HepG2 (cell line): ENCODE measurements at regions not wholly inside any gene's neighbourhood (a gene's known extent, or its start where the extent isn't known, plus 50 kb on each side); places are given as distances from the start of the nearest gene placed in this dataset.

Source experiments
- ATAC-seq: fragments of 200-7000 bp; cut with Tn5 transposase; 3 replicates; pipeline ENCODE4 v1.9.1; 2020; ENCODE audit warnings: mild to moderate bottlenecking, moderate library complexity
- BruUV-seq: library from RNA; stranded (reverse); fragments of 400-500 nt; replicated peaks from 2 replicates; lab custom pipeline; 2021; lab: Mats Ljungman, UMichigan
- CTCF ChIA-PET: fragments of 300-600 bp; formaldehyde crosslinking; extraction: SDS; loops from one replicate; lab custom pipeline; 2021; ENCODE audit warnings: low total read pairs, inconsistent platforms, low intra/inter-chr PET ratio; lab: Yijun Ruan, JAX
- POLR2A ChIA-PET: fragments of 350-600 bp; sonication (Branson Sonifier 250); formaldehyde crosslinking; loops from one replicate; lab custom pipeline; 2020; ENCODE audit warnings: antibody characterized with exemption, inconsistent platforms; lab: Yijun Ruan, JAX
- DNase-seq: peaks from one replicate; pipeline ENCODE4 v3.0.0-alpha.2; 2015; ENCODE audit warnings: low spot score
- FAIRE-seq: peaks from 3 replicates; lab custom pipeline; 2011; peaks lifted over from hg19 to GRCh38; lab: Jason Lieb, UNC
- H2AFZ ChIP-seq: one replicate; pipeline ENCODE4 v1.6.1; 2011; ENCODE audit warnings: low read length, inconsistent platforms
- H3K27ac ChIP-seq: fragments of 300-600 bp; 3 replicates; pipeline ENCODE4 v1.8.0; 2011; ENCODE audit warnings: mixed run types, mild to moderate bottlenecking, mixed read lengths, low read length, inconsistent platforms; ENCODE audit not compliant: insufficient read depth; ENCODE audit errors: extremely low read length
- H3K27me3 ChIP-seq, 2 experiments: fragments of 200-600 bp in 1 of 2; 2 replicates in 1 of 2; 3 replicates in 1 of 2; pipeline versions ENCODE4 v1.6.0 to v1.8.0; 2011; ENCODE audit warnings: low read length in 2 of 2, mild to moderate bottlenecking in 2 of 2, moderate library complexity in 2 of 2, inconsistent platforms in 1 of 2; ENCODE audit not compliant: insufficient read depth in 2 of 2, control insufficient read depth in 1 of 2
- H3K36me3 ChIP-seq, 2 experiments: fragments of 200-600 bp in 1 of 2; replicated peaks in 1 of 2; 2 replicates in 1 of 2; 3 replicates in 1 of 2; pipeline versions ENCODE4 v1.5.1 to v1.8.0; 2011; ENCODE audit warnings: low read length in 2 of 2, inconsistent platforms in 1 of 2; ENCODE audit not compliant: insufficient read depth in 2 of 2, control insufficient read depth in 1 of 2
- H3K4me1 ChIP-seq: 2 replicates; pipeline ENCODE4 v1.5.1; 2012; ENCODE audit warnings: low read length, inconsistent platforms; ENCODE audit not compliant: insufficient read depth
- H3K4me2 ChIP-seq: 2 replicates; pipeline ENCODE4 v1.6.0; 2011; ENCODE audit warnings: low read depth, low read length, inconsistent platforms
- H3K4me3 ChIP-seq, 3 experiments: fragments of 200-600 bp in 1 of 3; sonication (generic), shearing (Covaris generic) in 1 of 3; replicated peaks in 1 of 3; 2 replicates each; pipeline ENCODE4 v1.5.1; 2011 to 2016; ENCODE audit warnings: low read length in 3 of 3, inconsistent platforms in 2 of 3, low read depth in 2 of 3, mild to moderate bottlenecking in 2 of 3, control low read depth in 1 of 3, mixed read lengths in 1 of 3; ENCODE audit not compliant: insufficient read depth in 1 of 3
- H3K79me2 ChIP-seq: one replicate; pipeline ENCODE4 v1.6.1; 2011; ENCODE audit warnings: low read length, inconsistent platforms; ENCODE audit not compliant: insufficient read depth
- H3K9ac ChIP-seq: 2 replicates; pipeline ENCODE4 v1.6.0; 2011; ENCODE audit warnings: mild to moderate bottlenecking, low read depth, low read length, inconsistent platforms; ENCODE audit not compliant: insufficient read depth
- H3K9me3 ChIP-seq: 2 replicates; pipeline ENCODE4 v1.5.1; 2012; ENCODE audit warnings: mild to moderate bottlenecking, low read length
- H4K20me1 ChIP-seq: 2 replicates; pipeline ENCODE4 v1.6.0; 2011; ENCODE audit warnings: inconsistent platforms, mild to moderate bottlenecking, low read length, moderate library complexity; ENCODE audit not compliant: insufficient read depth
- DBP ChIP-seq: sonication (generic); formaldehyde crosslinking; IDR thresholded peaks from 2 replicates; pipeline ENCODE4 v1.4.0; 2020; ENCODE audit warnings: missing genetic modification reagents; ENCODE audit errors: not compliant biosample characterization
- EEA1 ChIP-seq: sonication (generic); formaldehyde crosslinking; IDR thresholded peaks from 2 replicates; pipeline ENCODE4 v1.5.1; 2020; ENCODE audit warnings: mild to moderate bottlenecking, missing genetic modification reagents, borderline replicate concordance
- FOXA3 ChIP-seq: IDR thresholded peaks from 2 replicates; pipeline ENCODE4 v1.6.1; 2016; ENCODE audit warnings: missing genetic modification reagents, missing compliant biosample characterization
- GABPB1 ChIP-seq: IDR thresholded peaks from 2 replicates; pipeline ENCODE4 v1.6.1; 2016; ENCODE audit warnings: mild to moderate bottlenecking, missing genetic modification reagents, moderate library complexity, missing compliant biosample characterization
- KDM3A ChIP-seq: IDR thresholded peaks from 2 replicates; pipeline ENCODE4 v1.6.1; 2018; ENCODE audit warnings: low read depth, missing compliant biosample characterization
- MAX ChIP-seq: IDR thresholded peaks from 2 replicates; pipeline ENCODE4 v1.6.1; 2012; ENCODE audit warnings: inconsistent platforms
- MEF2D ChIP-seq: sonication (generic); formaldehyde crosslinking; IDR thresholded peaks from 2 replicates; pipeline ENCODE4 v1.5.1; 2020; ENCODE audit warnings: mild to moderate bottlenecking, missing genetic modification reagents
- NFIC ChIP-seq: IDR thresholded peaks from 2 replicates; pipeline ENCODE4 v1.6.1; 2012; ENCODE audit warnings: mild to moderate bottlenecking, low read length, inconsistent platforms
- SIX4 ChIP-seq: sonication (generic); formaldehyde crosslinking; IDR thresholded peaks from 2 replicates; pipeline ENCODE4 v1.4.0; 2020; ENCODE audit warnings: missing genetic modification reagents
- SYNCRIP ChIP-seq: fragments of 200-400 bp; formaldehyde crosslinking; IDR thresholded peaks from 2 replicates; pipeline ENCODE4 v1.6.1; 2018; ENCODE audit warnings: mild to moderate bottlenecking, low read depth, low read length; ENCODE audit not compliant: insufficient read depth
- ZEB1 ChIP-seq: IDR thresholded peaks from 2 replicates; pipeline ENCODE4 v1.6.1; 2012; ENCODE audit warnings: mild to moderate bottlenecking, low read depth, inconsistent platforms; ENCODE audit not compliant: insufficient replicate concordance
- ZNF383 ChIP-seq: sonication (generic); formaldehyde crosslinking; IDR thresholded peaks from 2 replicates; pipeline ENCODE4 v1.4.0; 2020; ENCODE audit warnings: missing genetic modification reagents, mild to moderate bottlenecking, borderline replicate concordance
- WGBS: methylation state at CpG from one replicate; pipeline ENCODE4 v1.1.6; 2017; ENCODE audit warnings: low lambda C conversion rate; 5-methylcytosine and 5-hydroxymethylcytosine counted together
- in situ Hi-C: cut with HindIII; loops from 2 replicates; pipeline ENCODE4 v1.10.0; 2017; ENCODE audit warnings: low pct_unique_long_range_greater_than_20kb; ENCODE audit not compliant: extremely low pct_ligation_motif_present
- intact Hi-C: fragments of 100-400 bp; cut with micrococcal nuclease; formaldehyde crosslinking; loops from one replicate; pipeline ENCODE4 v1.10.0; 2022; ENCODE audit not compliant: unreplicated experiment

- CTCF ChIA-PET = no interaction called here
- H3K4me3 ChIP-seq = no peak overlapping the region
- no peak overlapping the region for H3K9ac ChIP-seq
- FAIRE-seq = no peak
- WGBS = 0% methylated on average over 1 of the region's 1 CpG
- H3K9me3 ChIP-seq = peaks cover 22% of the 10 kb centered on the region
- POLR2A ChIA-PET = no interaction called here
- DNase-seq = no peak
- no TSS peak for BruUV-seq
- no peak overlapping the region for H3K4me2 ChIP-seq
- peaks cover 23% of the 10 kb centered on the region; the same call in 1 of the 2 replicates for H3K4me1 ChIP-seq
- no peak for TF ChIP-seq MEF2D
- no peak for TF ChIP-seq SYNCRIP
- TF ChIP-seq SIX4 (CRISPR knock-in tag) = no peak
- TF ChIP-seq FOXA3 = no peak
- no peak for TF ChIP-seq ZEB1
- no peak for TF ChIP-seq KDM3A (CRISPR knock-in tag)
- TF ChIP-seq MAX = no peak
- TF ChIP-seq GABPB1 (CRISPR knock-in tag) = no peak
- no peak for TF ChIP-seq DBP (CRISPR knock-in tag)
- TF ChIP-seq NFIC = no peak
- TF ChIP-seq ZNF383 (CRISPR knock-in tag) = no peak
- no peak for TF ChIP-seq EEA1
- TF ChIP-seq, all 625 proteins: peak for 0
- intact Hi-C loops (no loop called here), in situ Hi-C loops (no loop called here)
- Histone ChIP-seq H2AFZ (no peak overlapping the region), H3K36me3 (no peaks in the 10 kb centered on the region), H3K79me2 (no peaks in the 10 kb centered on the region), H3K27me3 (no peaks in the 10 kb centered on the region), H3K27ac (no peak overlapping the region), H4K20me1 (no peaks in the 10 kb centered on the region)
- no peak for ATAC-seq
These were observed 112.4 kb upstream of the RAI14 start for GRCh38 chr5:34543687-34544086.
